Suppressor macrophage treated with lipopolysaccharide for 4 hours (primary cell): ENCODE measurements at regions not wholly inside any gene's neighbourhood (a gene's known extent, or its start where the extent isn't known, plus 50 kb on each side); places are given as distances from the start of the nearest gene placed in this dataset.
"Not testable (repeated sequence)": the region's sequence is repeated elsewhere in the genome, so short reads cannot be mapped to it uniquely, and the experiment has no call there.

ENCODE experiments used
- DNase-seq: peaks from one replicate; pipeline ENCODE4 v3.0.0-alpha.2; 2020

- DNase-seq = no peak
Measured at GRCh38 chr12:42030588-42030987, 114.1 kb downstream of the GXYLT1 start.

GRCh38 chr12:42027546-42027945, 117.1 kb downstream of the GXYLT1 start:
- no peak for DNase-seq

- no peak for DNase-seq
Measured at GRCh38 chr12:42024495-42024830, 120.2 kb downstream of the GXYLT1 start.

DNA sequence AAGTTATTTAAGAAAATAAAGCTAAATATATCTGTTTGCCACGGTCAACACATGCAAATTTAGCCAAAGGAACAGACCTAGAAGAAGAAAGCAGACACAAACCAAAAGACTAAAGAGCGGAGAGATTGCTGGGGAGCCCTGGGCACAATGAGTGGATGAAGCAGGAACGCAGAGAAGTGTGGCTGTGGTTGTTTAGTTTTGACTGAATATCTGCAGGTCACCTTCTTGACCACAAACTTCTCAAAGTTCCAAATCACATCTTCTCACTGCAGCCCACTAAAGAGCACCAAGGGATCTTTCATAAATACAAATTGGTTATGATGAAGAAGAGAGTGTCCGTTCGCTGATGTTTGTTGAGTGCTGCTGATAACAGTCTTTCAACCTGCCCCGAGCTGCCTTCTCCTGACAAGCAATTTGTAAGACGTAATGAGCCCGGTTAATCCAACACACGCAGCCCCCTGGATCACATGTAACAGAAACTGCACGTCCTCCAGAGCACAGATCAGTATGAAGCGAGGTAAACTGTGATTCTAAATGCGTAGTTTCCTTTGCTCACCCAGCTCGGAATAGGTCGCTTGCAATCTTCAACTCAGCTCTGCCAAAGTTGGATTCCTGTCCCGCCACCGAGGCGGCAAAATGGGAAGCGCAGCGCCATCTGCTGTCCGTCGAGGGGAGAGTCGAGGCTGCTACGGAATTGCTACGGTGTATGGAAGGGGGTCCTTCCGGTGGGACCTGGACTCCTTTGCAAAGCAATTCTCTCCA, 120.8 kb downstream of the GXYLT1 start:
- peak; percentile 77 for DNase-seq

- DNase-seq = not testable (repeated sequence)
Measured at GRCh38 chr12:42021937-42022336, 122.7 kb downstream of the GXYLT1 start.

DNA sequence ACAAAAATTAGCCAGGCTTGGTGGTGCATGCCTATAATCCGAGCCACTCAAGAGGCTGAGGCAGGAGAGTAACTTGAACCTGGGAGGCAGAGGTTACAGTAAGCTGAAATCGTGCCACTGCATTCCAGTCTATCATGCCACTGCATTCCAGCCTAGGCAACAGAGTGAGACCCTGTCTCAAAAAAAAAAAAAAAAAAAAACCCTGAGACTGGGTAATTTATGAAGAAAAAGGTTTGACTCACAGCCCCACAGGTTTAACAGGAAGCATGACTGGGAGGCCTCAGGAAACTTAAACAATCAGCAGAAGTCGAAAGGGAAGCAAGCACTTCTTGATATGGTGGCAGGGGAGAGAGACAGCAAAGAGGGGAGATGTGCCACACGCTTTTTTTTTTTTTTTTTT, 123.2 kb downstream of the GXYLT1 start:
- DNase-seq = peak; percentile 24

- DNase-seq = no peak
Measured at GRCh38 chr12:42020226-42020625, 124.4 kb downstream of the GXYLT1 start.

DNA sequence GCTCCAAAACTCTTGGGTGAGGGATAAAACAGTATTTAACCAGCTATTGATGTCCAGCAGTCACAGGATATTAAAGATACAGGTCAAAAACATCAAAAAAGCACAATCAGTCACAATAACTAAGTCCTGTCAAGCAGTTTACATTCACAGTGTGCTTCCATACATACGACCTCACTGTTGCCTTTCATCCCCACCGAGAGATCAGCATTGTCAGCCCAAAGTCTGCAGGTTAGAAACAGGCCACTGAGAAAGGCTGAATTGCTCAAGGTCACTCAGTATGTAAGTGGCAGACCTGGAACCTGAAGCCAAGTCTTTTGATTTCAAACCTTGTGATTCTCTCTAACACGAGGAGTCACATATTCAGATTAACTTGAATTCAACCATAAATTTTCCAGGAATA, 124.9 kb downstream of the GXYLT1 start:
- no peak for DNase-seq

DNA sequence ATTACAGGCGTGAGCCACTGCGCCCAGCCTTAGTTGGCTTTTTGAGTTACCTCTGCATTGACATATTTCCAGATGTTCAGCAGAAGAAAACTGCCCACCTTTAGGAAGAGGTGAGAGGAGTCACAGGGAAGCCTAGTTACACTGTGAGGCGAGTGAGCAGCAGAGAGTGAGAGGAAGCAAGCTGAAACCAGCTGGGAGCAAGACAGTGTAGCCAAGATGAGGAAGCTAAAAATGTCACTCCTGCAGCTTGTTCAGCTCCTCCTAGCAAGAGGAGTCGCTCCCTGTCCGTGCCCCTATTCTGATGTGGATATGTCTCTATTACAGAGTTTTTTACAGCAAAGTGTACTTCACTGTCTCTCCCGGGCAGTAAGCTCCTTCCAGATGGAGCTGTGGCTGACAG, 127.6 kb downstream of the GXYLT1 start:
- DNase-seq = peak; percentile 12

GRCh38 chr12:42015051-42015461, 129.6 kb downstream of the GXYLT1 start:
- no peak for DNase-seq

DNA sequence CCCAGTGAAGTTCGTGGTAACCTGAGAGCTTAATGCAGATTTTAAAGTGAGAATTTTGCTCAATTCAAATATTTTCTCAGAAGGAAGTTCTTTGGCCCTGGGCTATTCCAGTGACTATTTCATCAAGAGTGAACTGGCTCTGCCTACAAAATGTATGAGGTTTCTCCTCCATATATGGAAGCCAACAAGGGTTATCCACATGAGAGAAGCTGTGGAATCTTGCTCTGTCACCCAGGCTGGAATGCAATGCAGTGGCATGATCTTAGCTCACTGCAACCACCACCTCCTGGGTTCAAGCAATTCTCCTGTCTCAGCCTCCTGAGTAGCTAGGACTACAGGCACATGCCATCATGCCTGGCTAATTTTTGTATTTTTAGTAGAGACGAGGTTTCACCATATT, 132.2 kb downstream of the GXYLT1 start:
- DNase-seq = not testable (repeated sequence)

- no peak for DNase-seq
Measured at GRCh38 chr12:42010715-42011114, 134.0 kb downstream of the GXYLT1 start.

DNA sequence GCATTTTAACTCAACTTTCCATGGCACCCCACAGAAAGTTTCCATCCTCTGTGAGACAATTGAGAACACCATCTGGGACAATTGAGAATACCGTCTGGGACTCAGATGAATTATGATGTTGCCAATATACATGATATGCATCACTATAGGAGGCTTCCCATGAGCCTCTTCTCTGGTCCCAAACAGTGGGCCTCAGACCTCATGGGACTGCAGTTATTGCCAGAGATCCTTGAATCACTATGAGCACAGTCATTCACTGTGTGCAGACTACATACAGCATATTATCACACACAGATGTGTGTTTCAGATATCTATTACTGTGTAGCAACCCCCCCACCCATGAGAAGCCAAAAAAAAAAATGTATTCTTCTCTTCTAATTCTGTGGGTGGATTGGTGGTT, 134.4 kb downstream of the GXYLT1 start:
- no peak for DNase-seq

- DNase-seq = no peak
Measured at GRCh38 chr12:42008996-42009395, 135.7 kb downstream of the GXYLT1 start.

- DNase-seq = no peak
Measured at GRCh38 chr12:42003031-42003430, 141.6 kb downstream of the GXYLT1 start.

GRCh38 chr12:42002563-42002962, 142.1 kb downstream of the GXYLT1 start:
- DNase-seq = no peak

GRCh38 chr12:41998436-41998835, 146.2 kb downstream of the GXYLT1 start:
- no peak for DNase-seq

DNA sequence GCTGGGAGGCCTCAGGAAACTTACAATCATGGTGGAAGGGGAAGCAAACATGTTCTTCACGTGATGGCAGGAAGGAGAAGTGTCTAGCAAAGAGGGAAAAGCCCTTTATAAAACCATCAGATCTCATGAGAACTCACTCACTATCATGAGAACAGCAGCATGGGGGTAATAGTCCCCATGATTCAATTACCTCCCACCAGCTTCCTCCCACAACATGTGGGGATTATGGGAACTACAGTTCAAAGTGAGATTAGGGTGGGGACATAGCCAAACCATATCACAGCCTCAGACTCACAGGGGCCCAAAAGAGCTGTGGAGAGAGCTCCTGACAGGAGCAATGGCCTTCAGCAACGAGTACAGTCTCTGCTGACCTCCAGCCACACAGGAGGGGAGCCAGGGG, 151.4 kb downstream of the GXYLT1 start:
- DNase-seq = peak; percentile 3

DNA sequence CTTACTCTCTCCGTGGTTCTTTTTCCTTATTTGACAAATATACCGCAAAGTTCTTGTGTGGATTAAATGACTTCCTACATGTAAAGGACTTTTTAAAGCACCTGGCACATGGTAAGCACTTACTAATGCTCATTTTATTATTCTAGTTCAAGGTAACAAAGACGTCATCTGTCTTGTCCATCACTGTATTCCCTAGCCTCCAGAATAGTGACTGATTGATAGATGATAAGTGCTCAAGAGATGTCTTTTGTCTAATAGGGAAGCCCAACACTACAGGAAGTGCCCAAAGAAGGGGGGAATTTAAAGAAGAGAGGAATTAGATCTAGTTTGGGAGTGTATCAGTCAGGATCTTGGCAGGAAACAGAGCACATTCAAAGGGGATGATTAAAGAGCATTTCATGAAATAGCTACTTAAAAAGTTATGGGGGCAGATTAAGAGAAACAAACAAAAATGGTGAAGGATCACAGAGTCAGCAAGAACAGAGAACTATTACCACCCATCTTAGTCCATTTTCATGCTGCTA, 151.9 kb downstream of the GXYLT1 start:
- DNase-seq = no peak

DNA sequence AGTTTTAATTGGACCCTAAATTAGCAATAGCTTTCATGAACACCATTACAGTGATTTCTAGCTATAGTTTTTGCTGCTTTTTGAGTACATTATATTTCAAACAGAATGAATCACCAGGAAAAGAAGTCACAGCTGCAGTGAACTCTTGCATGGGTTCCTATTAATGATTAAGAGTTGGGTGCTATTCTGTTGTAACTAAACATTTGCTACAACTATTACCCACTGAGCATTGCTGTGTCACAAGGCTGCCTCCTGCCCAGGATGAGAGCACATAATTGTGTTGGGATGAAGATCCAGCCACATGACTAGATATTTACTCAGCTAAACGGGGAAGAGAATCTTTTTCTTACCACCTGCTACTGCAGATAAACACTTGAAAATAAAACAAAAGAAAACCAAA, 152.7 kb downstream of the GXYLT1 start:
- DNase-seq = no peak

DNA sequence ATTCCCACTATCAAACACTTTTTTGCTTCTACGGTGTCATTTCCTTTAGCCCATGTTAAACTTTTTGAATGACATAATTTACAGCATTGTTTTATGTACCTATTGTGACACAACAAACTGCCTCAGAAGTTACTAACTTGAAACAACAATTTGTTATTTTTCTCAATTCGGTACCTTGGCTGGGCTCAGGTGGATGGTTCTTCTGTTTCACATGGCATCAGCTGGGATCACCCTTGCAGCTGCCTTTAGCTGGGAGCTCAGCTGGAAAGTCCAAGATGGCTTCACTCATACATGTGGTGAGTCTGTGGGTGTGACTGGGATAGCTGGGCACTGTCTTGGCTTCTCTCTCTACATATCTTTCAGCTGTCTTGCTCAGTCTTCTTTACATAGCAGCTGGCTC, 156.0 kb downstream of the GXYLT1 start:
- no peak for DNase-seq

GRCh38 chr12:41986513-41986912, 158.2 kb downstream of the GXYLT1 start:
- DNase-seq = not testable (repeated sequence)

- DNase-seq = no peak
Measured at GRCh38 chr12:41983856-41984255, 160.8 kb downstream of the GXYLT1 start.

- no peak for DNase-seq
Measured at GRCh38 chr12:41983394-41983793, 161.3 kb downstream of the GXYLT1 start.

- DNase-seq = no peak
Measured at GRCh38 chr12:41981758-41982157, 162.9 kb downstream of the GXYLT1 start.
